HEK293 (cell line): ENCODE measurements at regions not wholly inside any gene's neighbourhood (a gene's known extent, or its start where the extent isn't known, plus 50 kb on each side); places are given as distances from the start of the nearest gene placed in this dataset.

Experiments used
- CTCF ChIA-PET: fragments of 350-600 bp; formaldehyde crosslinking; extraction: SDS; loops from one replicate; lab custom pipeline; 2021; ENCODE audit warnings: antibody characterized with exemption; lab: Yijun Ruan, JAX
- POLR2A ChIA-PET: fragments of 300-600 bp; formaldehyde crosslinking; extraction: SDS; loops from one replicate; lab custom pipeline; 2020; ENCODE audit warnings: antibody characterized with exemption, inconsistent platforms; lab: Yijun Ruan, JAX
- H3K27ac ChIP-seq: fragments of 200-500 bp; sonication (Bioruptor generic); 2 replicates; pipeline ENCODE4 v1.5.1; 2014; ENCODE audit warnings: low read depth, low read length, control low read depth, inconsistent platforms; ENCODE audit errors: extremely low read depth
- H3K36me3 ChIP-seq, 2 experiments: fragments of 200-500 bp in 1 of 2; sonication (Bioruptor generic) in 1 of 2; 1 replicate in 1 of 2; 2 replicates in 1 of 2; pipeline ENCODE4 v1.5.1; 2014 to 2017; ENCODE audit warnings: inconsistent platforms in 2 of 2, low read length in 2 of 2; ENCODE audit not compliant: control insufficient read depth in 2 of 2, insufficient read depth in 1 of 2
- H3K4me1 ChIP-seq: fragments of 200-500 bp; sonication (Bioruptor generic); 2 replicates; pipeline ENCODE4 v1.5.1; 2014; ENCODE audit warnings: mild to moderate bottlenecking, low read length, inconsistent platforms; ENCODE audit not compliant: control insufficient read depth, insufficient read depth
- H3K4me3 ChIP-seq: 2 replicates; pipeline ENCODE4 v1.5.1; 2011; ENCODE audit warnings: low read depth, mild to moderate bottlenecking, control low read depth, low read length, moderate library complexity
- H3K9me3 ChIP-seq: fragments of 200-500 bp; sonication (Bioruptor generic); 2 replicates; pipeline ENCODE4 v1.5.1; 2014; ENCODE audit warnings: low read depth, low read length, inconsistent platforms; ENCODE audit not compliant: control insufficient read depth, insufficient read depth
- HOXC10 ChIP-seq: sonication (generic); formaldehyde crosslinking; IDR thresholded peaks from 2 replicates; pipeline ENCODE4 v1.8.1; 2023; ENCODE audit warnings: mild to moderate bottlenecking, missing genetic modification reagents
- MYNN ChIP-seq: fragments of 450-650 bp; formaldehyde crosslinking; IDR thresholded peaks from 2 replicates; pipeline ENCODE4 v1.5.1; 2016; ENCODE audit warnings: missing biosample characterization, missing genetic modification characterization, borderline replicate concordance
- TSHZ1 ChIP-seq: fragments of 450-650 bp; formaldehyde crosslinking; IDR thresholded peaks from 2 replicates; pipeline ENCODE4 v1.5.1; 2016; ENCODE audit warnings: missing biosample characterization, missing genetic modification characterization, borderline replicate concordance
- ZIC2 ChIP-seq: fragments of 450-650 bp; formaldehyde crosslinking; IDR thresholded peaks from 2 replicates; pipeline ENCODE4 v1.5.1; 2016; ENCODE audit warnings: missing biosample characterization, missing genetic modification characterization
- ZNF169 ChIP-seq: fragments of 450-650 bp; formaldehyde crosslinking; IDR thresholded peaks from 2 replicates; pipeline ENCODE4 v1.5.1; 2016; ENCODE audit warnings: missing biosample characterization, missing genetic modification characterization
- ZNF449 ChIP-seq: fragments of 450-650 bp; formaldehyde crosslinking; IDR thresholded peaks from 2 replicates; pipeline ENCODE4 v1.5.1; 2017; ENCODE audit warnings: missing biosample characterization, mild to moderate bottlenecking, missing genetic modification characterization, moderate library complexity
- ZNF518A ChIP-seq: fragments of 450-650 bp; formaldehyde crosslinking; conservative IDR thresholded peaks from 2 replicates; pipeline ENCODE4 v1.5.1; 2016; ENCODE audit warnings: low read depth, missing biosample characterization, missing genetic modification characterization

GRCh38 chr19:32166238-32166637 lies 179.2 kb upstream of the ZNF507 start:
- CTCF ChIA-PET: no interaction called here

More at GRCh38 chr19:32166238-32166637, 179.2 kb upstream of the ZNF507 start:
- H3K4me1 ChIP-seq: no peaks in the 10 kb centered on the region
- H3K27ac ChIP-seq: no peak overlapping the region
- H3K36me3 ChIP-seq: no peaks in the 10 kb centered on the region; a peak in 1 of 3 replicates
- no peak for TF ChIP-seq TSHZ1
- TF ChIP-seq ZNF449 (tag by site-specific recombination): 0 out of 2 replicates have a peak, but pooled peaks have one; percentile 17
- TF ChIP-seq HOXC10: no peak
- no peak for TF ChIP-seq MYNN
- TF ChIP-seq ZNF169 (tag by site-specific recombination): no peak
- TF ChIP-seq ZIC2: no peak
- TF ChIP-seq ZNF518A (tag by site-specific recombination): no peak
- POLR2A ChIA-PET: no interaction called here
- H3K4me3 ChIP-seq: no peak overlapping the region
- no peaks in the 10 kb centered on the region; the same call in 1 of the 2 replicates for H3K9me3 ChIP-seq
